COR-L47 (cell line): ENCODE measurements at regions not wholly inside any gene's neighbourhood (a gene's known extent, or its start where the extent isn't known, plus 50 kb on each side); places are given as distances from the start of the nearest gene placed in this dataset.
"Not testable (repeated sequence)": the region's sequence is repeated elsewhere in the genome, so short reads cannot be mapped to it uniquely, and the experiment has no call there.

ENCODE experiments used
- DNase-seq: peaks from one replicate; lab custom pipeline; 2025; lab: John Stamatoyannopoulos, UW

DNA sequence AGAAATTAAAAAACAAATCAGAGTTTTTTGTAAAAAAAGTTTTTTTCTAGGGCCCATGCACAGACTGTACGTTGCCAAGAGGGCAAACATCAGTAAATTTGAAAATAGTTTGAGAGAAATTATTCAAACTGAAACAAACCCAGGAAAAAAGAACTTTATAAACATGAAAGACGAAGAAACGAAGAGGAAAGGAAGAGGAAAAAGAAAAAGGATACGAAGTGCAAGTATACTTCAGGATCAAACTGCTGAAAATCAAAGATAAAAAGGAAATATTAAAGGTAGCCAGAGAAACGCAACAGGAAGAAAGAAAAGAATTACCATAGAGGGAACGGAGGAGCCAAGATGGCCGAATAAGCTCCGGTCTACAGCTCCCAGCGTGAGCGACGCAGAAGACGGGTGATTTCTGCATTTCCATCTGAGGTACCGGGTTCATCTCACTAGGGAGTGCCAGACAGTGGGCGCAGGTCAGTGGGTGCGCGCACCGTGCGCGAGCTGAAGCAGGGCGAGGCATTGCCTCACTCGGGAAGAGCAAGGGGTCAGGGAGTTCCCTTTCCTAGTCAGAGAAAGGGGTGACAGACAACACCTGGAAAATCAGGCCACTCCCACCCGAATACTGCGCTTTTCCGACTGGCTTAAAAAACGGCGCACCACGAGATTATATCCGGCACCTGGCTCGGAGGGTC is 94.4 kb upstream of the GAS1 start:
- DNase-seq, result not testable (repeated sequence)

DNA sequence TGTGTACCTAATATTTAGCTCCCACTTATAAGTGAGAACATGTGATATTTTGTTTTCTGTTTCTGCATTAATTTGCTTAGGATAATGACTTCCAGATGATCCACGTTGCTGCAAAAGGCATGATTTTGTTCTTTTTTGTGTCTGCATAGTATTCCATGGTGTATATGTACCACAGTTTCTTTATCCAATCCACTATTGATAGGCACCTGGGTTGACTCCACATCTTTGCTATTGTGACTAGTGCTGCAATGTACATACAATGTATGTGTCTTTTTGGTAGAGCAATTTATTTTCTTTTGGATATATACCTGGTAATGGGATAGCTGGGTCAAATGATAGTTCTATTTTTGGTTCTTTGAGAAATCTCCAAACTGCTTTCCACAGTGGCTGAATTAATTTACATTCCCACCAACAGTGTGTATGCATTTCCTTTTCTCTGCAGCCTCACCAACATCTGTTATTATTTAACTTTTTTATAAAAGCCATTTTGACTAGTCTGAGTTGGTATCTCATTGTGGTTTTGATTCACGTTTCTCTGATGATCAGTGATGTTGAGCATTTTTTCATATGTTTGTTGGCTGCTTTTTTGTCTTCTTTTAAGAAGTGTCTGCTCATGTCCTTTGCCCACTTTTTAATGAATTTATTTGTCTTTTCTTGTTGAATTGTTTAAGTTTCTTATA is 102.8 kb upstream of the GAS1 start:
- not testable (repeated sequence) for DNase-seq

DNA sequence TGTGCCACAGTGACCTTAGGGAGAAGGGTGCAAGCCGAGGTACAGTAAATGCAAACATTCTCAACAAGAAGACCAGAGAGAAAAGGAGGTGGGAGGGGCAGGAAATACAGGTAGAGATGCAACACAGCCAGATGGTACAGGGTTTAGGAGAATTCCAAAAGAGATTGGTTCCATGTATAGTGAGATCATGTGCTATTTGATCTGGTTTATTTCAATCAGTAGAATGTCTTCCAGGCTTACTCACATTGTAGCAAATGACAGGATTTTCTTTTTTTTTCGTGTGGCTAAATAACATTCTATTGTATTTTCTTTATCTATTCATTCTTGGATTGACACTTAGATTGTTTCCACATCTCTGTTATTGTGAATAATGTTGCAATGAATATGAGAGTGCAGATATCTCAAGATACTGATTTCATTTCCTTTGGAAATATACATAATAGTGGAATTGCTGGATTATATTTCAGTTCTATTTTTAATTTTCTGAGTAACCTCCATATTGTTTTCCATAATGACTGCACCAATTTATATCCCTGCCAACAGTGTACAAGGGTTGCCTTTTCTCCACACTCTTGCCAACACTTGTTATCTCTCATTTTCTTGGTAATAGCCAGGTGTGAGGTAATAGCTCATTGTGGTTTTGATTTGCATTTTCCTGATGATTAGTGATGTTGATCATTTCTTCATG is 107.8 kb upstream of the GAS1 start:
- DNase-seq, result no peak

DNA sequence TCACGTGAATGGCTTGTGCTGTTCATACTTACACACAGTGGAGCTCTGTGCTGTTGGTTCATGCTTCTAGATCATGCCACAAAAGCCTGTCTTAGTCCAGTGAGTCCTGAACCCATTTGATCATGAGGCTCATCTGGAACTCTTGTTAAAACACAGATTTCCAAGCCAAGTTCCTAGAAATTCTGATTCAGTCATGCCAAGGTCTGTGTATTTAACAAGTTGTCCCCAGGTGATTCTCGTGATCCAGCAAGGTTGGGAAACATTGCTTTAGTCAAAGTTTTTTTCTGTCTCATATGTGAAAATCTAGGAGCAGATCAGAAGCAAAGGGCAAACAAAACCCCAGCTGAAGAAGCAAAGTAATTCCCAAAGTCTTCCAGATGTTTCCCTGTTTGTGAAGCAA is 112.5 kb upstream of the GAS1 start:
- DNase-seq, result no peak

DNA sequence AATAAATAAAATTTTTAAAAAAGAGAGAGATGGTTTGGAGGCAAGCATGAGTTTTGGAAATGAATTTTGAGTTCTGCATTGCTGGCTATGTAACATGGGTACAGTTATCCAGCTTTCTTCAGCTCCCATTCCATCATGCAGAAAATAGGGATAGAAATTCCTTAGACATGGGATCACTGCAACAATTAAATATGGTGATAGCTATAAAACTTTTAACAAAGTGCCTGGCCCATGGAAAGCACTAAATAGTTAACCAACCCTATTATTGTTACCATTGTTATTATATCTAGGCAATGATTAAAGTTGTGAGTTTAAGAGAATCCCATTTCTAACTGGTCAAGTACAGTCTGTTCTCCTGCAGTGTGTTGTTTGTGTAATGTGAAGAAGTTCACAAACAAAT is 115.4 kb upstream of the GAS1 start:
- DNase-seq, result no peak

DNA sequence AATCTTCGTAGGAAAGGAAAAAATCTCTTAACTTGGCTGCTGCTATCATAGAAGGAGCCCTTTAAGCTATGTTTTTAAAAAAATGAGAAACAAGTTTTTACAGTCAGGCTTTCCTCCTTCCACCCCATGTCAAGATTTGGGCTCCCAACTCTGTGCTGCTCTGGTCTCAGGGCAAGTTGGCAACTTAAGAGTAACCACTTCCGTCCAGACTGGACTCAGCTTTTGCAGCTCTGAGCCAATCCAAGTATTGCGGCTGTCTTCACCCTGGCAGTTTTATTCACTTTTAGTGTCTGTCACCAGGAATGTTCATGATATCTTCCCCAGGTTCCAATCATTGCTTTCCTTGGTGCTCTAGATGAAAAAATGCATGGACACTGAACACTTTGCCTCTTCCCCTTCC is 115.9 kb upstream of the GAS1 start:
- DNase-seq, result no peak

DNA sequence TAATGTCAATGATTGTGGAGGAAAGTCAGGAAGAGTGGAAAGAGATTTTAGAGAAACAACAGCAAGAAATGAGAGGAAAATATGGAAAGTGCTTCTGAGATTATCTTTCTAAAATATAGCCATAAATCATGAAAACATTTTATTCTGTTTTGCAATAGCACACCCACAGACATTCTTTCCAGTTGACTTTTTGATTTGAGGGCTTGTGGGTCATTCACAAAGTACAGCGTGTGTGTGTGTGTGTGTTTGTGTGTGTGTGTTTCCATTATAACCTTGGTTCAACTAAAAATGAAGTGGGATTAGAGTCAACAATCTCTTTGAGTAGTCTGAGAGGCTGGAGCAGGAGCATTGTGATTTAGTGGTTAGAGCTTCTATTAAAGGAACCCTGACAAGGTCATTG is 116.6 kb upstream of the GAS1 start:
- DNase-seq, result no peak

DNA sequence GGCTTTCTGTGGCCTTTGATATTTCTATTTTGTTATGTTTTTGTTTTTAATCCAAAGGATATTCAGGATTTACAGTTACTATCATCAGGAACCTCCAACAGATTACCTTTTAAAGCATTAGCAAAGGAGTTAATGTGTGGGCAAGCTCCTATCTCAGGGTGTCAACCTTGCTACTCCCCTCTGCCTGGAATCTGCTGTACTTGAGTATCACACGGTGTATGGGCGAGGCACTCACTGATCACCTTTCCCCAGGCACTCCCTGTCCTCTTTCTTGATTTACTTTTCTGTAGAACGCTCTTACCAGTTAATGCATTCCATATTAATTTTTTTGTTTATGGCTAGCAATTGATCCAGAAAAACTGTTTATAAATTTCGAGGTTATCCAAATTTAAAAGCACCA is 117.0 kb upstream of the GAS1 start:
- DNase-seq, result no peak

DNA sequence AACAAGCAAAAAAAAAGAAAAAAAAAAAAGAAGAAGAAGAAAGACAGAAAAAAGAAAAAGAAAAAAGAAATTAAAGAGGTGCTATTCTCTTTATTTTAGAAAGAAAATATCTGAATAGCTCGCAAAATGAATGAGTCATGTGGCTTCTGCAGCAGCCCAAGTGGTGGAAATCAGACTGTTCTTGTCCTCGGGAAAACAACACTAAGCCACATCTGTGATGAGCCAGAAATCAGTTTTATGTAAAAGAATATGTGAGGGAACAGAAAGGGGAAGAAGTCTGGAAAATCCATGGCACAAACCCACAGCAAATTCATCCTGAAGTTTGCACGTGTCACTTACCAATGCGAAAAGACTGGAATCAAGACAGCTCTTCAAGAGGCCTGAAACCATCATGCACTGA is 118.7 kb upstream of the GAS1 start:
- DNase-seq, result no peak

DNA sequence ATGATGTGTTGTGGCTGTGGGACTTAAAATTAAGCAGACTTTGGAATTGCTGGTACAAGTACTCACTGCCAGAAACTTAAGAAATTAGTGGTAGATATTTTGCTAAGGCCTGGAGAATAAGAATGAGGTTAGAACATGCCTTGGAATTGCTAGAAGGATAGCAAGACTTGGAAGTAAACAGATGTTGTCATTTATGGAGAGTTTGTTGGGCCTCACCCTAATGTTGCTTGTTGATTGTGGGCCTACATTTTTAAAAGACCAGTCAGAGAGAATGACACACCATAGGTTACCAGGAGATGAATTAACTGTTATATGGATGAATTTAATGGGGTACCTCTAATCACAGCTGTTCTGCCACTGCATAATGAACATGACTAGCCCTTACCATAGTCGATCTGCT is 120.1 kb upstream of the GAS1 start:
- DNase-seq, result no peak

DNA sequence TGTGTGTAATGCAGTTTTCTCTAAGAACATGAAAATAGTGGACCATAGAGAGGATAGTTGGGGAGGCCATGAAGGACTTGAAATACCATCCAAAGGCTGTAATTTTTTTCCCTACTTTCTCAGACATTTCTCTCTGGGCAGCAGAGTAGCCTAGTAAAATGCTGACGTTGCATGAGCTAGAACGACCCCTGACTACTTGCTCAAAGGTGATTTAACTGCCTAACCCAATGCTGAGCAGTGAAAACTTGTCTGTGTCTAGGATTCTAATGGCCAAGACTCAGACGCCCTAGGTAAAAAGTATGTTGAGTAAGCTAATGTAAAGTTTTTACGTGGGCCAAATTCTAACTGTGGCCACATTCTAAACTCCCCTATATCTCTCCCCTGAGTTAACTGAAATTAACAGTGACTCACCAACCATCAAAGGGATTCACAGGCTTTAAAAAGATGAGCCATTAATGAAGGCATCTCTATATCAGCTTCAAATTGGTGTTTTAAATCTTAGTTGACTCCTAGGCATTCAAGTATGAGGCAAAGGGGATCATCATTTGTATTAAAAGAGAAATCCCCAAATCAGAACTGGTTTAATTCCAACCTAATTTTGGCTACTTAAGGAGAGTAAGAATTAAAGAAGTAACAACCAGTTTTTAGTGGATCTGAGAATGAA is 121.0 kb upstream of the GAS1 start:
- DNase-seq, result no peak

DNA sequence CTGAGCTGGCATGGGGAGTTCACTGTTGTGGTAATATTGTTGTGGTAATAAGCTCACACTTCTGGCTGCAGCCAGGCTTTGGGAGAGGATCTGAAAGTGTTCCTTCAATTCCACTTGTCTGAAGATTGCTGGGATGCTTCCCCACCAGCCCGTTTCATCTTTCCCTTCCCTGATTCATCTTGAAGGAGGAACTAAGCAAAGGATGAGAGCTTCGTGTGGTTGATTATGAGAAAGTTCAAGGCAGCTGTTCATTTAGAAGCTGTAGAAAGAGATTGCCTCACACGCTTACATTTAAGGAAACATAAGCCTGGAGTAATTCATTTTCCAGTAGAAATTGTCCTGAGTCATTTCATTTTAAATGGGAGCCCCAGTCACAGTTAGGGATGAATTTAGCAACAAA is 122.4 kb upstream of the GAS1 start:
- DNase-seq, result no peak

DNA sequence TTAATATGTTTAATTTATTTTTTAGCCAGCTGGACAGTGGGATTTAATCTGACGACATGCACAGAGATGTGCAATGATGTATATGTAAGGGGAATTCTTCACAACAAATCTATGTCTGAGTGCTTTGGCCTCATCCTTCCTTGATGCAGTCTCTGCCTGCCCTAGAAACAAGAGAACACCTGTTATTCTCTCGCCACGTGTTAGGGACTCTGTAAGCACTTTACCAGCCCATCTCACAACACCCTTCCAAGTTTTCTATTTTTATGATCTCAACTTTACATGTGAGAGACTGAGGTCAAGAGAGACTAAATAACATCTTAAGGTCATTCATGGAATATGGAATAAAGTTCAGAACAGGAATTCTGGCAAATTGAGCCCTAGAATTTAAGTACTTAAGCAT is 123.0 kb upstream of the GAS1 start:
- DNase-seq, result no peak

DNA sequence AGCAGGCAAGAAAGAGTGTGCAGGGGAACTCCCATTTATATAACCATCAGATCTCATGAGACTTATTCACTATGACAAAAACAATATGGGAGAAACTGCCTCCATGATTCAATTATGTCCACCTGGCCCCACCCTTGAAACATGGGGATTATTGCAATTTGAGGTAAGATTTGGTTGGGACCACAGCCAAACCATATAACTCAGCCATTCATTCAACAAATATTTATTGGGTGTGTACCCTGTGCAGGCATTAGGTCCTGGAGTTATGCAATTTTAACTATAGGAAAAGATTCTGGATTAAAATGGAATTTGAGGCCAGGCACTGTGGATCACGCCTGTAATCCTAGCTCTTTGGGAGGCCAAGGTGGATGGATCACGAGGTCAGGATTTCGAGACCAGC is 124.2 kb upstream of the GAS1 start:
- DNase-seq, result no peak

DNA sequence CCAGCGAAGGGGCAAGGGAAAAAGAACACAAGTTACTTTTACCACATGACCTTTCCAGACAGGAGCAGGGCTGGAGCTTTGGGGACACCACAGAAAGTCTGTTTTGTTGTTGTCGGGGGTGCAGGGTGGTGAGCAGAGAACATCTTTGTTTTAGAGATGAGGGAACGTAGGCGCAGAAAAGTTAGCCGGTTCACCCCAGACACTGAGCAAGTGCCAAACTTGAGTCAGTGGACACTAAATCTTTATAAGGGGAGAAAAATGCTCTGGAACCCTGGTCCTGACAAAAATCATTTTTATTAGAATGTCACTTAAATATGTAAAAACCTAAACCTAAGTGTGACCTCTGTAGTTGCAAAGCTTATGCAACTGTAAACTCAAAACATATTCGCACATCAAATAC is 126.4 kb upstream of the GAS1 start:
- DNase-seq, result no peak

DNA sequence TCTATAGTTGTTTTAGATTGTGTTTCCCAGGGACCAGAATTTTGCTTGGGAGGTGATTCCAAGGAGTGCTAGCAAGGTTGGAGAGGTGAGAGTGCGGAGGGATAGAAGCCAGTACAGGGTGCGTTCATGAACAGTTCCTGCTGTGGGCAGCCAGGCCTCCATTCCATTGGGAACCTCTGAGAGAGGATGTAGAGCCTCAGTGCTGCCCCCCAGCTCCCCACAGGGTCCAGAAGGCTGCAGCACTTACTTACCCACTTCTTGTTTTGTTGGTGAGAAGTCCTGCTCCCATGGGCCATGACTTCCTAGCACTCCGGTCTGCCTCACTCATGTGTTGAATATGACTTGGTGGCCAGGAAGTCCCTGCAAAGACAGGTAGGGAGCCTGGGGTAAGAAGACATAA is 128.2 kb upstream of the GAS1 start:
- no peak for DNase-seq

DNA sequence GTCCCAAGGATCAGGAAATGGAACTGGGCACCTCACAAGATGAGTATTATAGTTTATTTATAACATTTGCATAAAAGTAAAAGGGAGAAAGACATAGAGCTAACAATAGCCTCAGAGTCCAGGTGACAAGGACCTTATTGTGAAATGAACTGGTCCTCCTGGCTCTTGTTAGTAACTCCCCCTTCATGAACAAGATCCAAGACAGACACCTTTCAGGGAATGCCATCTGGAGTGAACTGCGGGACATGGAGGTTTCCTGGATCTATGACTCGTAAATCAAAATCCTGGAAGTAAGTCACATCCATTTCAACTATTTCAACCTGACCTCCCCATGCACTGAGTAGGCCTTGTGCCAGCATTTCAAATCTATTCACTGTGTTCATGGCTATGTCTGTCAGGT is 129.5 kb upstream of the GAS1 start:
- DNase-seq, result no peak

DNA sequence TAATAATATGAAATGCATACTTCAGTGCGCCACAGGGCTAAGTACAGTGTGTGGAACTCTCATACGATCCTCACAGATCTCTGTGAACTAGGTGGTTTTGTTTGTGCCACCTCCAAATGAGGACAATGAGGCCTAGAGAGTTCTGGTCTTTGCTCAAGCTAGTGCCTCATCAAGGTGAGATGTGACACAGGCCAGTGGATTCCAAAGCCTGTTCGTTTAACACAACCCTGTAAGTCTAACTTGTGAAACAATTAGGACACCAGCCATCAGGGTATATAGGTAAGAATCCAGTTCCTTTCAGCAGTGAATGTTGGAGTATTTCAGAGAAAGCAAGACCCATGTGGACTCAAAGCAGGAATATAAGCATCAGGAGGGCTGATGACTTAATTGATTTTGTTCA is 130.7 kb upstream of the GAS1 start:
- DNase-seq, result no peak

DNA sequence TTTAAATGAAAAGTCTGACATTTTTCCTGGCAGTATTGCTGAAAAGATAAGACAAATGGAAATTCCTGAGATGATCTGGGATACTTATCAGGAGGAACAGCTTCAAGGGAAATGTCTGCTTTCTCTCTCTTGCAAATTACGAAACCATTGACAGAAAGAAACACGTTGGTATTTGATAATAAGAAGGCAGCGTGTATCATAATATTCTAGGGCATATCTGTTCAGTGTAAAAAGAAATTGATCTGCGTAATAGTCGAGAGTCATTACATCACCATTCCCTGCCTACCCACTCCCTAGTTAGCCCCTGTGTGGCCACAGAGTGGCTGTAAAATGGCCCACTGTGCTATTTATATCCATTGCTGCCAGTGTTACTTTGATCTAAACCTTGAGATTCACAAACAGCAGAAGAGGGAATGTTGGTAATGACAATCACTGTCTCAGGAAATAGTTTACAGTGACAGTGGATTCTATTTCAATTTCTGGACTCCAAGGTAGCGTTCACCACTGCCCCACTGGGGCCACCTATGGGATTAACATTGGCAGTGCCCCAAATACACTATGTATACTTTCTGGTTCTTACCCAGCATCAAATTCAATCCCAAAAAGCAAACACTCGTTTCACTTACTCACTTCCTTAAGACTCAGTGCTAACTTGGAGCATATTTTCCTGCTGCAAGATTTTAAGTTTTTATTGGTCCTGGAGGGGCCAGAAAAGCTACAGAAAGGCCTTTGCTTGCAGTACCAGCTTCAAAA is 133.4 kb upstream of the GAS1 start:
- DNase-seq, result no peak

DNA sequence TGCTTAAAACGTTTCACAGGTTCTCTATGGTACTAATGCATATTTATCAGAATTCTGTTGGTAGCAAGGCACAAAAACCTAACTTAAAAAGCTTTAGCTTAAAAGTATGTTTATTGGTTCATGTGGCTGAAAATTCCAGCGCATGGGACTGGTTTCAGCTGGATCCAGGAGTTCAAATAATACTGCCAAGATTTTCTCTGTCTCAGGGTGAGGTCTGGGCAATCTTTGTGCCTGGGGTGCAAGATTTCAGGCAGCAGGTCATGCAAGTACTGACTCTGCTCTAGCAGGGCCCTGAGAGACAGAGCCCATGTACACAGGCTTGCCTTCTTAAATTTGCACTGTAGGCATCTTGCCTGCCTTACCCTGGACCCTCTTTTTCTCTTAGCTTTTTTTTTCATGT is 134.2 kb upstream of the GAS1 start:
- DNase-seq, result no peak

DNA sequence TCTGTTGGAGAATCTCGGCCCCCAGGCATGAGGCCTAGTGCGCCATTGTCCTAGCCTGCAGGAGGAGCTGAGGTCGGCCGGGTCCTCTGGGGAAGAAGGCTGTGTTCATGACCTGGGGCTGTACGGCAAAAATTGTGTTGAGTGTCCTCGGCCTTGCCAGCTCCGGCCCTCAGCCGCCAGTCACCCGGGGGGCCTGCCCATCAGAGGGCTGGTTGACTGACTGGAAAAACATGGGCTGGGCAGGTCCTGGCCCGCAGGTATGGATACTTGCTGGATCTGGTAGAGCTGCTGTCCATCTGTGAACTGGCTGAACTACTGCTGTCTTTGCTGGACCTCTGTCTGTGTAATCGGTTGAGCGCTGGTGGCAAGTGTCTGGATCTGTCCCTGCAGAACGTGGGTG is 136.7 kb upstream of the GAS1 start:
- no peak for DNase-seq

DNA sequence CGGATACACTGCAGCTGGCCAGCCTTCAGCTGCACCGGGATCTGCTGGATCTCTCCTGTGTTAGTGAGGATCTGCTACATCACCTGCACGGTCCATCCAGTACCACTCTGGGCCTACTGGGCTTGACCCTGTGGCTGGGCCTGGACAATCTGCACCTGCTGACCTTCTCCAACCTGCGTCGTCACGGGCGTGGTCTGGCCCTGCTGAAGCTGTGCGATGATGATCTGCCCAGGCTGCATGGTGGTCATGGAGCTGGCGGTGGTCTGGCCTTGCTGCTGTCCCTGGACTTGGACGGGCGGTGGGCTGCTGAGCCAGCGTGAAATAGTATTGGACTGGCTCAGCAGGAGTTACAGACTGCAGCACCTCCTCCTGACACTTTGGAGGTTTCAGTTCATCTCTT is 137.1 kb upstream of the GAS1 start:
- DNase-seq, result no peak
